ENCODE measurements at regions not wholly inside any gene's neighbourhood (a gene's known extent, or its start where the extent isn't known, plus 50 kb on each side); places are given as distances from the start of the nearest gene placed in this dataset.

GRCh38 chr6:88532241-88532860, 366.2 kb upstream of the CNR1 start:
- DNase-seq, result no peak
- H3K36me3 Mint-ChIP-seq (ENCODE audit: insufficient read depth in 1 of 3, low read depth in 3 of 3), result peaks cover 4 to 10% (median 9%) of the 10 kb centered on the region in 3 experiments; a peak in 5 of 7 replicates
- WGBS (ENCODE audit: extremely low coverage, insufficient read length, low lambda C conversion rate), result no CpG with 5 or more reads among the region's 1 CpG

More at GRCh38 chr6:88532241-88532860, 366.2 kb upstream of the CNR1 start:
- Histone ChIP-seq H3K14ac (ENCODE audit: insufficient read depth, low read length) (no peak overlapping the region), H3K23ac (ENCODE audit: insufficient read length, low read depth, low read length) (no peak overlapping the region), H4K8ac (replicated peaks; ENCODE audit: insufficient read length, low read depth, low read length) (no peak overlapping the region), H4K20me1 (ENCODE audit: control insufficient read depth, insufficient read depth, insufficient read length) (no peaks in the 10 kb centered on the region), H2BK5ac (ENCODE audit: insufficient read length, low read length) (no peak overlapping the region), H3K23me2 (ENCODE audit: insufficient read length, low read depth, low read length, poor library complexity, severe bottlenecking) (no peaks in the 10 kb centered on the region), H2BK20ac (ENCODE audit: low read depth, low read length, poor library complexity, severe bottlenecking) (no peak overlapping the region), H3K4ac (ENCODE audit: low read depth, low read length) (no peak overlapping the region), H3K4me1 (ENCODE audit: insufficient read depth, low read length) (peaks cover 6% of the 10 kb centered on the region; the same call in 1 of the 2 replicates), H3K4me2 (ENCODE audit: insufficient read depth, insufficient read length, low read length) (no peak overlapping the region), H3T11ph (ENCODE audit: low read length) (no peak overlapping the region), H3K79me2 (ENCODE audit: insufficient read depth, low read length) (no peaks in the 10 kb centered on the region), H3K56ac (ENCODE audit: insufficient read length, low read depth, low read length) (no peak overlapping the region), H2AFZ (ENCODE audit: low read length) (no peak overlapping the region), H2BK120ac (ENCODE audit: low read depth, low read length, poor library complexity, severe bottlenecking) (no peak overlapping the region), H3K79me1 (ENCODE audit: insufficient read depth, low read depth, low read length, poor library complexity, severe bottlenecking) (no peaks in the 10 kb centered on the region), H3K27me3 (ENCODE audit: insufficient read depth, low read length) (no peaks in the 10 kb centered on the region; the same call in 1 of the 2 replicates), H2BK15ac (ENCODE audit: low read depth, low read length) (no peak overlapping the region), H4K5ac (ENCODE audit: insufficient read length, low read depth, low read length) (no peak overlapping the region), H3K27ac (ENCODE audit: insufficient read length, low read depth, low read length) (no peak overlapping the region), H4K91ac (ENCODE audit: insufficient read length, low read depth, low read length) (no peak overlapping the region), H3K18ac (ENCODE audit: insufficient read length, low read depth, low read length) (no peak overlapping the region), H3K9me3 (ENCODE audit: control insufficient read depth, low read depth, low read length) (no peaks in the 10 kb centered on the region), H2AK5ac (ENCODE audit: insufficient read length, low read length) (no peak overlapping the region), H2BK12ac (ENCODE audit: insufficient read length, low read depth, low read length) (no peak overlapping the region), H3K9ac (ENCODE audit: extremely low read depth, insufficient read length, low read length) (no peak overlapping the region)
- TF ChIP-seq, protein P1, sequence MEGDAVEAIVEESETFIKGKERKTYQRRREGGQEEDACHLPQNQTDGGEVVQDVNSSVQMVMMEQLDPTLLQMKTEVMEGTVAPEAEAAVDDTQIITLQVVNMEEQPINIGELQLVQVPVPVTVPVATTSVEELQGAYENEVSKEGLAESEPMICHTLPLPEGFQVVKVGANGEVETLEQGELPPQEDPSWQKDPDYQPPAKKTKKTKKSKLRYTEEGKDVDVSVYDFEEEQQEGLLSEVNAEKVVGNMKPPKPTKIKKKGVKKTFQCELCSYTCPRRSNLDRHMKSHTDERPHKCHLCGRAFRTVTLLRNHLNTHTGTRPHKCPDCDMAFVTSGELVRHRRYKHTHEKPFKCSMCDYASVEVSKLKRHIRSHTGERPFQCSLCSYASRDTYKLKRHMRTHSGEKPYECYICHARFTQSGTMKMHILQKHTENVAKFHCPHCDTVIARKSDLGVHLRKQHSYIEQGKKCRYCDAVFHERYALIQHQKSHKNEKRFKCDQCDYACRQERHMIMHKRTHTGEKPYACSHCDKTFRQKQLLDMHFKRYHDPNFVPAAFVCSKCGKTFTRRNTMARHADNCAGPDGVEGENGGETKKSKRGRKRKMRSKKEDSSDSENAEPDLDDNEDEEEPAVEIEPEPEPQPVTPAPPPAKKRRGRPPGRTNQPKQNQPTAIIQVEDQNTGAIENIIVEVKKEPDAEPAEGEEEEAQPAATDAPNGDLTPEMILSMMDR (conservative IDR thresholded peaks at IDR 0.05), result no peak
- H3K27ac Mint-ChIP-seq, result peak overlapping the region in 1 of 3 experiments; percentile 33; a peak in 2 of 7 replicates
- peaks cover 7 to 20% of the 10 kb centered on the region in 2 experiments; a peak in 4 of 5 replicates for H3K9me3 Mint-ChIP-seq
- H3K4me1 Mint-ChIP-seq, result peaks cover 25 to 28% of the 10 kb centered on the region in 2 experiments
- peak overlapping the region in 1 of 2 experiments; percentile 39; a peak in 3 of 5 replicates for H3K4me3 Mint-ChIP-seq
- peaks cover 48% of the 10 kb centered on the region for H3K27me3 Mint-ChIP-seq (ENCODE audit: low read depth)

Data from H9 (cell line).